MCF 10A (cell line): ENCODE measurements at regions not wholly inside any gene's neighbourhood (a gene's known extent, or its start where the extent isn't known, plus 50 kb on each side); places are given as distances from the start of the nearest gene placed in this dataset.

Experiments
- BruUV-seq: library from RNA; stranded (reverse); fragments of 400-500 nt; replicated peaks from 2 replicates; lab custom pipeline; 2021; lab: Mats Ljungman, UMichigan
- CTCF ChIA-PET: fragments of 300-600 bp; sonication (Branson Sonifier 250); formaldehyde crosslinking; extraction: SDS; loops from one replicate; lab custom pipeline; 2021; ENCODE audit warnings: antibody characterized with exemption, inconsistent platforms; lab: Yijun Ruan, JAX
- POLR2A ChIA-PET: fragments of 300-600, 350-650 bp; sonication (Branson Sonifier 250); formaldehyde crosslinking; extraction: SDS; loops from one replicate; lab custom pipeline; 2020; ENCODE audit warnings: antibody characterized with exemption, inconsistent platforms; lab: Yijun Ruan, JAX
- DNase-seq: peaks from one replicate; pipeline ENCODE4 v3.0.0-alpha.2; 2018; ENCODE audit not compliant: unreplicated experiment
- H3K27ac Mint-ChIP-seq: one replicate; pipeline ENCODE4 v1.8.0; 2022; ENCODE audit warnings: mild to moderate bottlenecking, low read depth, mixed read lengths; ENCODE audit not compliant: unreplicated experiment
- H3K27me3 Mint-ChIP-seq: one replicate; pipeline ENCODE4 v1.8.0; 2022; ENCODE audit warnings: mixed read lengths; ENCODE audit not compliant: insufficient read depth, unreplicated experiment
- H3K36me3 Mint-ChIP-seq: one replicate; pipeline ENCODE4 v1.8.0; 2022; ENCODE audit warnings: mild to moderate bottlenecking, moderate library complexity, mixed read lengths; ENCODE audit not compliant: insufficient read depth, unreplicated experiment
- H3K4me1 Mint-ChIP-seq: one replicate; pipeline ENCODE4 v1.8.0; 2022; ENCODE audit warnings: mixed read lengths; ENCODE audit not compliant: insufficient read depth, unreplicated experiment
- H3K4me3 Mint-ChIP-seq: one replicate; pipeline ENCODE4 v1.8.0; 2022; ENCODE audit warnings: mild to moderate bottlenecking, moderate library complexity, mixed read lengths; ENCODE audit not compliant: unreplicated experiment
- H3K9me3 Mint-ChIP-seq: one replicate; pipeline ENCODE4 v1.8.0; 2022; ENCODE audit warnings: mixed read lengths; ENCODE audit not compliant: unreplicated experiment
- CTCF ChIP-seq: fragments of 200-600 bp; IDR thresholded peaks from one replicate; pipeline ENCODE4 v1.8.0; 2022; ENCODE audit warnings: antibody characterized with exemption, mild to moderate bottlenecking; ENCODE audit not compliant: unreplicated experiment
- intact Hi-C: fragments of 100-400 bp; cut with micrococcal nuclease; formaldehyde crosslinking; loops from 2 replicates; pipeline ENCODE4 v1.14.1; 2022

DNA sequence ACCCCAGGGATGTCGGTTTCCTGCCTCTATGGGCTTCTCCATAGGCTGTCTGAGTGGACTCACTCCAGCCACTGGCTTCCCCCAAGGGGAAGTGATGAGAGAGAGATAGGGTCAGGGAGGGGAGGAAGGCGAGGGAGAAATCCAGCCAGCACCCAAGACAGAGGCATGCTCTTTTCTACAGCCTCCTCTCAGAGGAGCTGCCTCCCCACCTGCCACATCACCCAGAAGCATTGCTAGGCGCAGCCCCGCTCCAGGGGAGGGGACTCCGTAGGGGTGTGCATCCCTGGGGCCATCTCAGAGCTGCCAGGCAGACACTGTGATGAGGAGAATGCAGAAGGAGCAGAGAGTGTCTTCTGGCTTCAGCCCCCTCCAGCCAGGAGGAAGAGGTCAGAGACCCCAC, 109.5 kb upstream of the NKX1-1 start:
- no peak for DNase-seq
- intact Hi-C loops = no loop called here
- Mint-ChIP-seq H3K27ac (no peak overlapping the region), H3K27me3 (peaks cover 11% of the 10 kb centered on the region), H3K9me3 (no peaks in the 10 kb centered on the region), H3K4me1 (no peaks in the 10 kb centered on the region), H3K36me3 (no peaks in the 10 kb centered on the region), H3K4me3 (no peak overlapping the region)
- no peak for TF ChIP-seq CTCF
- ChIA-PET POLR2A (no interaction called here), CTCF (no interaction called here)
- BruUV-seq = no TSS peak

- H3K27ac Mint-ChIP-seq = no peak overlapping the region
- no peaks in the 10 kb centered on the region for H3K4me1 Mint-ChIP-seq
- POLR2A ChIA-PET = no interaction called here
- intact Hi-C loops = no loop called here
- no peaks in the 10 kb centered on the region for H3K36me3 Mint-ChIP-seq
- H3K9me3 Mint-ChIP-seq = no peaks in the 10 kb centered on the region
- TF ChIP-seq CTCF = no peak
- CTCF ChIA-PET = no interaction called here
- DNase-seq = no peak
- no peak overlapping the region for H3K4me3 Mint-ChIP-seq
- no TSS peak for BruUV-seq
- H3K27me3 Mint-ChIP-seq = peaks cover 15% of the 10 kb centered on the region
These were observed 108.9 kb upstream of the NKX1-1 start for GRCh38 chr4:1515156-1515555.

GRCh38 chr4:1514612-1515011, 108.4 kb upstream of the NKX1-1 start:
- Mint-ChIP-seq H3K27me3 (peaks cover 15% of the 10 kb centered on the region), H3K4me3 (no peak overlapping the region), H3K36me3 (no peaks in the 10 kb centered on the region), H3K9me3 (no peaks in the 10 kb centered on the region), H3K27ac (no peak overlapping the region), H3K4me1 (no peaks in the 10 kb centered on the region)
- CTCF ChIA-PET = no interaction called here
- no TSS peak for BruUV-seq
- TF ChIP-seq CTCF = no peak
- intact Hi-C loops = no loop called here
- DNase-seq = no peak
- POLR2A ChIA-PET = no interaction called here

DNA sequence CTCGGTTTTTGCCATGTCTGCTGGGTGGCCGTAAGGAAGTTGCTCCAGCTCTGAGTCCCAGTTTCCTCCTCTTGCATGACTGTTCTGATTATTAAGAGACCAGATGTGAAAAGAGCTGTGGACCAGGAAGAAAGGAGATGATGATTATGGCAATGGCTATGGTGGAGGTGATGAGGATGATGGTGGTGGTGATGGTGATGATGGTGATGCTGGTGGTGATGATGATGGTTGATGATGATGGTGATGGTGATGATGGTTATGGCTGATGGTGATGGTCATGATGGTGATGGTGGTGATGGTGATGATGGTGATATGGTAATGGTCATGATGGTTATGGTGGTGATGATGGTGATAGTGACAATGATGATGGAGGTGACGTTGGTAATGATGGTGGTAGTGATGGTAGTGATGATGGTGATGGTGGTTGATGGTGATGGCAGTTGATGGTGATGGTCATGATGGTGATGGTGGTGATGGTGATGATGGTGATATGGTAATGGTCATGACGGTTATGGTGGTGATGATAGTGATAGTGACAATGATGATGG, 107.8 kb upstream of the NKX1-1 start:
- H3K36me3 Mint-ChIP-seq = no peaks in the 10 kb centered on the region
- H3K27ac Mint-ChIP-seq = no peak overlapping the region
- H3K9me3 Mint-ChIP-seq = no peaks in the 10 kb centered on the region
- ChIA-PET CTCF (interaction anchor here (0.7 kb wide), 1 partner anchor 462 kb away, joined by 3 read pairs; no protein-coding TSS in a partner anchor), POLR2A (no interaction called here)
- peaks cover 16% of the 10 kb centered on the region for H3K27me3 Mint-ChIP-seq
- no TSS peak for BruUV-seq
- H3K4me3 Mint-ChIP-seq = no peak overlapping the region
- DNase-seq = no peak
- no peaks in the 10 kb centered on the region for H3K4me1 Mint-ChIP-seq
- intact Hi-C loops = no loop called here
- TF ChIP-seq CTCF = no peak
